Right lobe of liver (tissue), 4 donors: ENCODE measurements at regions not wholly inside any gene's neighbourhood (a gene's known extent, or its start where the extent isn't known, plus 50 kb on each side); places are given as distances from the start of the nearest gene placed in this dataset.

Experiments used
- POLR2A ChIP-seq: fragments of 450-650 bp; IDR thresholded peaks from one replicate; pipeline ENCODE4 v1.6.1; 2017; ENCODE audit warnings: antibody characterized with exemption, mild to moderate bottlenecking
- TF ChIP-seq, protein P1 (sequence below), 4 donors: fragments of 200-600 bp in 3 of 4; fragments of 450-650 bp in 1 of 4; IDR thresholded peaks; one replicate each; pipeline versions ENCODE4 v1.5.1 to v1.8.0; 2016 to 2022; ENCODE audit warnings: antibody characterized with exemption in 4 of 4, mild to moderate bottlenecking in 2 of 4
- donor health status: DM: no; HTN: no; CAD: no.
- donor health status: DM: no; HTN: no; CAD: no.
- donor health status: DM: no; HTN: yes; CAD: no.

DNA sequence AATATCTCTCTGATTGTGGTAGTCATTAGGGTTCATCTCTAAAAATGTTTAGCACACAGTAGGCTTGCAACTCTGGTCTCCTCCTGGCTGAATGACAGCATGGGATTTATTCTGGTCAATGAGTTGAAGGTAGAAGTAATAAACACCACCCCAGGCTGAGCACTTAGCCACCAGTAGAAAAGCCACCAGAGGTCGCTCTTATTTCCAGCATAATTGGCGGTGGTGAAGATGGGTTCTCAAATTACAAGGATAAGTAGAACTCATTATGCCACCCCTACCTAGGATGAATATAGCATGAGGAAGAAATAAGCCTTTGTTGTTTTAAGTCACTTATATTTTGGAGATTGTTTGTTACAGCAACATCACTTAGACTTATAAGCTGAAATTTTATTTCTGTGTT, 302.7 kb downstream of the GPM6A start:
- TF ChIP-seq, protein P1, sequence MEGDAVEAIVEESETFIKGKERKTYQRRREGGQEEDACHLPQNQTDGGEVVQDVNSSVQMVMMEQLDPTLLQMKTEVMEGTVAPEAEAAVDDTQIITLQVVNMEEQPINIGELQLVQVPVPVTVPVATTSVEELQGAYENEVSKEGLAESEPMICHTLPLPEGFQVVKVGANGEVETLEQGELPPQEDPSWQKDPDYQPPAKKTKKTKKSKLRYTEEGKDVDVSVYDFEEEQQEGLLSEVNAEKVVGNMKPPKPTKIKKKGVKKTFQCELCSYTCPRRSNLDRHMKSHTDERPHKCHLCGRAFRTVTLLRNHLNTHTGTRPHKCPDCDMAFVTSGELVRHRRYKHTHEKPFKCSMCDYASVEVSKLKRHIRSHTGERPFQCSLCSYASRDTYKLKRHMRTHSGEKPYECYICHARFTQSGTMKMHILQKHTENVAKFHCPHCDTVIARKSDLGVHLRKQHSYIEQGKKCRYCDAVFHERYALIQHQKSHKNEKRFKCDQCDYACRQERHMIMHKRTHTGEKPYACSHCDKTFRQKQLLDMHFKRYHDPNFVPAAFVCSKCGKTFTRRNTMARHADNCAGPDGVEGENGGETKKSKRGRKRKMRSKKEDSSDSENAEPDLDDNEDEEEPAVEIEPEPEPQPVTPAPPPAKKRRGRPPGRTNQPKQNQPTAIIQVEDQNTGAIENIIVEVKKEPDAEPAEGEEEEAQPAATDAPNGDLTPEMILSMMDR (IDR thresholded peaks at IDR 0.05) = peak in 3 of 4 donors; percentile 11 to 32 (median 31)
- no peak for TF ChIP-seq POLR2A
